GM18499 (cell line): ENCODE measurements at regions not wholly inside any gene's neighbourhood (a gene's known extent, or its start where the extent isn't known, plus 50 kb on each side); places are given as distances from the start of the nearest gene placed in this dataset.
"Not testable (repeated sequence)": the region's sequence is repeated elsewhere in the genome, so short reads cannot be mapped to it uniquely, and the experiment has no call there.

Experiments used
- ATAC-seq: cut with Tn5 transposase; IDR thresholded peaks from one replicate; pipeline ENCODE4 v1.9.1; 2021; ENCODE audit warnings: moderate number of reproducible peaks; ENCODE audit not compliant: insufficient read depth, unreplicated experiment

DNA sequence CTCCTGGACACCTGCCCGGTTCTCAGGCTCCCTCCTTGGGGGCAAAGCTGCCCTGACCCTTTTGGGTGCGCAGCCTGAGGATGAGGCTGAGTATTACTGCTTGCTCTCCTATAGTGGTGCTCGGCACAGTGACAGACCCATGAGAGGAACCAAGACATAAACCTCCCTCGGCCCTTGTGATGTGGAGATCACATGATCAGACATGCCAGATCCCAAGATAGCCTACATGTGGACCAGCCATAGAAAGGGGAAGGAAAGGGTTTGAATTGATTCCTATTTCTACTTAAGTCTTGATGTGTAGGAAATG lies 125.3 kb downstream of the VPREB1 start:
- ATAC-seq: no peak

DNA sequence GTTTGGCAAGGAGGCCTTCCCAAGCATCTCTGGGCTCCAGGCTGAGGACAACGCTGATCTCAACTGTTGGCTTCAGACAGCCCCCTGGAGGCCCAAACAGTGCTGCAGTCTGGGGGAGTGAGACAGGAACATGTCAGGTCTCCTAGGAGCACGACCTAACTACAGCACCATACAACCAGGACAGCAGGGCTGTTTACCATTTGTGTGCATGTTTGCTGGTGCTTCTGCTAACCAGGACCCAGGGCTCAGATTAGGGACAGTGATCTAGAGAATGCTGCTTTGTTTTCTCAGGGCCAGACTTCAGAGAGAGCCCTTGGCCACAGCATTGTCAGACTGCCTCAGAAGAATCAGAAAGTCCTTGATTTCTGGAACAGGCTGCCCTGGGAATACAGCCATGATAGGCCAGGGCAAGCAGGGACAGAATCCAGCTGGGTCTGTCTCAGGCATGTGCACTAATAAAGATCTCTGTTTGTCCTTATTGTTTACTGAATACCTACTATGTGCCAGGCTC lies 126.5 kb downstream of the VPREB1 start:
- ATAC-seq: no peak

DNA sequence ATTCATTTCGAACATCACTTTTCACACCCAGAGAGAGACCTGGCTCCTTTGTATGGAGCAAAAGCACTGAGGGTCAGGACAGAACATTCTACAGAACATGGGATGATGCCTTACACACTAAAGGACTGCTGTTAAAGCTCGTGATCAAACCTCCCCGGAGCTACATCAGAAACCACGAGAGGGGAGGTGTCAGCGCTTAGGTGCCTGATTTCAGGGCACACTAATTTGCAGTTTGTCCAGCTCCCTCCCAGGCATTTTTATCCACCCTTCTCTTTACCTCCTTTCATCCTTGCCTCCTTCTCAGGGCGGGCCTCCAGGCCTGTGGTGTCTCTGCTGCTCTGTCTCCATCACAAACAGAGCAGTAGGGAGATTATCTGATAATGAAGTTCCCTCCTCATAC lies 127.5 kb downstream of the VPREB1 start:
- no peak for ATAC-seq

DNA sequence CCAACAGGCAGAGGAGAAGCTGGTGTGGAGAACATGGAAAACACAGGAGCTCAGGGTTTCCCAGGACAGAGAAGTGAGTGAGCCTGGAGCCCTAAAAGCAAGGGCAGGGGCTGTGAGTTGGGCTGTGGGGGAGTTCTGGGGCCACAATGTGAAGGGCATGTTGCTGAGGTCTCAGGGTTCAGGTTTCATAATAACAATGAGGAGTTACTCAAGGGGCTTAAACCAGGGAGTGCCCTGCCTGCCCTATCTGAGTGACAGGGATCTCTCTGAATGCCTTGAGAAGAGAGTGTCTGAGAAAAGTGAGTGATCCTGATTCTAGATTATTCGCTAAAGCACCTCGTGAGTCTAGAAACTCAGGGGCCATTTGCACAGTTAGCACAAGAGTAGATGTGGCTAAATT lies 129.6 kb downstream of the VPREB1 start:
- ATAC-seq: no peak

DNA sequence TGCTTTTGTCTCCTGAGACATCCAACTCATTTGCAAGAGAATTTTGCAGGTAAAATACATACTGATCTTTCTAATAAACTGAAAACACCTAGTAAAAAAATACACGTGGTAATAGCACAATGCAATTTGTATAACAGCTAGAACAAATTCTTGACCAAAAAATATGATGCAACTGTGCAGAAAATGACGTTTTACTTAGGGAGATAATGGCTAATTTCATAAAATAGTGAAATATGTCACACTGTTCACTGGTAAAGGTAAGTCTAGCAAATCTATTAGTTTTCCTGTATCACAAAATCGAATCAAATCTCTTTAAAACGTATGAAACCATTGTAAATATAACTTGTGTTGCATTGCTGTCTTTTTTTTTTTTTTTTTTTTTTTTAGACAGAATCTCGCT lies 130.0 kb downstream of the VPREB1 start:
- no peak for ATAC-seq

DNA sequence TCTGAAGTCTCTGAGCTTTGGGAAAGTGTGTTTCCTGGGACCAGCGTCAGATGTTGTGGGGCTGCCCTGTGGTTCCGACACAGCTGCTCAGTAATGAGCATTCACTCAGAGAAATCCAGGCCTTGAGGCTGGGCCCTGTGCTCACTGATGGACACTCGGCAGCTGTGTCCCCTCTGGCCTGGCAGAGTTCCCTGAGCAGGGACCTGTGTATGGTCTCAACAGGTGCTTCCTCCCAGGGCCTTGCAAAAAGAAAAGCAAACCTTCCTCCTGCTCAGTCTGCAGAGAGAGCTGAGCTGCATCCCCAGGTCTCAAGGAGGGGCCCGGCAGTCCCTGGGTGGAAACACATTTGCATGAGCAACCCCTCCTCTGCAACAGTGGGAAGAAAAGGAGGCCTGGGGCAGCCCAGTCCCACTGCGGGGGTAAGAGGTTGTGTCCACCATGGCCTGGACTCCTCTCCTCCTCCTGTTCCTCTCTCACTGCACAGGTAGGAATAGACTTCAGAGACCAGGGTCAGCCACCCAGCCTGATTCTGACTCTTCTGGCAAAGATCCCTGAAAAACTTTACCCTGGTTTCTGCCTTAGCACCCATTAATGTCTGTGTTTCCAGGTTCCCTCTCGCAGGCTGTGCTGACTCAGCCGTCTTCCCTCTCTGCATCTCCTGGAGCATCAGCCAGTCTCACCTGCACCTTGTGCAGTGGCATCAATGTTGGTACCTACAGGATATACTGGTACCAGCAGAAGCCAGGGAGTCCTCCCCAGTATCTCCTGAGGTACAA lies 131.2 kb downstream of the VPREB1 start:
- no peak for ATAC-seq

DNA sequence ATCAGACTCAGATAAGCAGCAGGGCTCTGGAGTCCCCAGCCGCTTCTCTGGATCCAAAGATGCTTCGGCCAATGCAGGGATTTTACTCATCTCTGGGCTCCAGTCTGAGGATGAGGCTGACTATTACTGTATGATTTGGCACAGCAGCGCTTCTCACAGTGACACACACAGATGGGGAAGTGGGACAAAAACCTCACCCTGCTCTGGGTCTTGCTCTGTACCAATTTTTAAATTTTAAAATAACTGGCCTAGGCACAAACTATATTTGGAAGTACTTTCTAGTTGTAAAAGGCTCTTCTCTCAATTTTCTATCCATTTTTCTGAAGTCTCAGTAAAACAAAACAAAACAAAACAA lies 131.7 kb downstream of the VPREB1 start:
- ATAC-seq: no peak

DNA sequence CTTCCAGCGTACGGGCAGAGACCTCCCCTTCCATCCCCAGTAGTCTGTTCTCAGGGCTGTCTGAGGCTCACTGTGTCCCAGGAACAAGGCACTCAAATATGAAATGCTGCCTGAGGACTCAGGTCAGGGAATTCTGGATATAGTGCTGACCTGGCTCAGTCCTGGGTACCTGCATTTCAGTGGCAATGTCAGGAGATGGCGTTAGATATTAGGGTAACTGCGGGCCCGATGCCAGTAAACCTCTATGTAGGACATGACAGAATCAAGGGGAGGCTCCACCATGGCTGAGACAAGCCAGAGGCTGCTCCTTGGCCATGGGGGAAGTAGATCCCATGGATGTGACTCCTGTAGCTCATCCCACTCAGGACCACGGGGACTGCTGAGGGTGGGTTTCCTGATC lies 131.7 kb downstream of the ZNF280B start:
- not testable (repeated sequence) for ATAC-seq

DNA sequence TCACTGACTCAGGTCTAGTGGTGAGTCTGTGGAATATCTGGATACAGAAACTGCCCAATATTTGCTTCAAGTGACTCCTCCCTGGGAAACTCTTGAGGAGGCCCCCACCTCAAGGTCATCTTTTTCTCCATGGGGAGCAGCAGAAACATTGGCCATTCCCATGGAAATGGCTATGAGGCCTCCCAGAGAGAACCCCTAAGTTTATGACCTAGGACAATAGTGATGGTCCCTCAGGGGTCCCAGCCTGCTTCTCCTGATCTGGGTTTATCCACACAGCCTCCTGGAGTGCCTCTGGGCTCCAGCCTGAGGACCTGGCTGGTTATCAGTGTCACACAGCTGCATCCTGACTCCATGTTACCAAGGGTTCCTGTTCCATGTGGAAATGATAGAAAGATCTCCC lies 131.2 kb downstream of the ZNF280B start:
- no peak for ATAC-seq

DNA sequence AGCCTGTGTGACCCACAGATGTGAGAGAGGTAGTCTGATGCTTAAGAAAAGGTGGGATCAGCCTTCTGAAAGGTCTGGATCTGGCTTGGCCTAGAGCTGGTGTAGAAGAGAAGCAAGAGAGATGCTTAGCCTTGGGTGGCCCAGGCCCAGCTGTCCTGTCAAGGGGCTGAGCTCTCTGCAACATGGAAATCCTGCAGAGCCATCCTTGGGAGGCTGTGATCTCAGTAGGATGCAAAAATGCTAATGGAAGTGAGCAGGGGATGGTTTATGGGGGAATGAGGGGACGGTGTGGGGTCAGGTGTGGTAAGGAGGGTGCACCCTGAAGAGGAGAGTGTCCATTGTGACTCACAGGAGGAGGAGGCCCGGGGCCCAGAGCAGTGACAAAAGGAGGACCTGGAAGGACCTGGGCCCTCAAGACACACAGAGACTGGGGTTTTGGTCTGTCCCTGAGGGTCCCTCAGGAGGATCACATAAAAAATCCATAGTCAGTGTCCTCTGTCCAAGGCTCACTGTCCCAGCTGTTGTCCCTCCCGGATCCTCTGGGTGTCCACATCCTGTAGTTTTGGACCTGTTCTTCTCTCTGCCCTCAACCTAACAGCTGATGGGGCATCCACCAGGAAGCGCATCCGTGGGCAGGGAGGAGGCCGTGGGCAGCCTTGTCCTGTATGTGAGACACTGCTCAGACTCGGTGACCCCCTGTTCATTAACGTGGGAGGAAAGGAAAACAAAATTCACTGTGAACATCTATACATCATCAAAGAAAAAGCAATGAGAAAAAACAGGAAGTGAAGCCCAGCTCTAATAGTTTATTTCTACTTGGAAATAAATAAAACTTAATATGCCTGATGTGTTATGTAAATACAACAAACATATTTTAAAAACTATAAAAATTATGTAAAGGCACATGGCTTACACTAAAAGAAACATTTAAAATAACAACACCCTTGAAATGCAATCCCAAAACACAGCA lies 129.8 kb downstream of the ZNF280B start:
- ATAC-seq: no peak

DNA sequence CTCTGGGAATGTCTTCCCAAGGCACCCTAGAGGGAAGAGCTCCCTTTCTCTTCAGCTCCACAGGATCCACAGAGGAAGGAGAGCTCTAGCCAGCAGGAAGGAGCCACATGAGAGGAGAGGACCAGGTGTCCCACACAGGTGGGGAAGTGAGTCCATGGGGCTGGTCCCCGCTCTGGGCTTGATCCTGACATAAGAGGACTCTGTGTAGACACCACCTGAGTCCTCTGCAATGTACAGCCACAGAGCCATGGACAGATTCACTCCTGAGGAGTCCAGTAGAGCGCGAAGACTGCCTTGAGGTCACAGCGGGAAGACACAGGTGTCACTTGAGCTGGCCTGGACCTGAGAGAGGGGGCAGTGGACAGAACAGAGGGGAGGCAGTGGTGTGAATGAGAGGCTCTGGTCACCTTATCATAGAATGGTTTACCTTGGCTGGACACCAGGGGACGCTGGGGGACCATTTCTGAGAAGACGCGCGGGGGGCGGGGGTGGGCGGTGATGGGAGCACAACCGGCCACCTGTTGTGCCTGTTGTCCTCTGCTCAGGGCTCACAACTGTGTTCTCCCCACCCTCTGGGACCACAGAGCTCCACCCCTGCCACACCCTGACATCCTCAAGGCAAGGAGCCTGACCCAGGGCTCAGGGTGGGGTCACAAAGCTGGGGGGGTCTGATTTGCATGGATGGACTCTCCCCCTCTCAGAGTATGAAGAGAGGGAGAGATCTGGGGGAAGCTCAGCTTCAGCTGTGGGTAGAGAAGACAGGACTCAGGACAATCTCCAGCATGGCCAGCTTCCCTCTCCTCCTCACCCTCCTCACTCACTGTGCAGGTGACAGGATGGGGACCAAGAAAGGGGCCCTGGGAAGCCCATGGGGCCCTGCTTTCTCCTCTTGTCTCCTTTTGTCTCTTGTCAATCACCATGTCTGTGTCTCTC lies 128.2 kb downstream of the ZNF280B start:
- no peak for ATAC-seq

DNA sequence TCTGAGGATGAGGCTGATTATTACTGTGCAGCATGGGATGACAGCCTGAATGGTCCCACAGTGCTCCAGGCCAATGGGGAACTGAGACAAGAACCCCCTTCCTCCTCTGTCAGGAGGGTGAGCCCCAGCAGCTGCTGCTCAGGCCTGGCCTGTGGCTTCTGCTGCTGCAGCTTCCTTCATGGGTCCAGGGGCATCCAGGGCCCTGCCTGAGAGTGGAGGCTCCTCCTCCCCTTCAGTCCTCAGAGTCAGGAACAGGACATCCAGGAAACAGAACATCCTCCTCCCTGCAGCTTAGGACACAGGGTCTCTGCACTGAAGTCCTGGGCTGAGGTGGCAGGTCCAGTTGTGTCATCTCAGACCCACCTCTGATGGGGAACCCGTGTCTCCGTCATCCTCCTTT lies 127.2 kb downstream of the ZNF280B start:
- ATAC-seq: not testable (repeated sequence)

DNA sequence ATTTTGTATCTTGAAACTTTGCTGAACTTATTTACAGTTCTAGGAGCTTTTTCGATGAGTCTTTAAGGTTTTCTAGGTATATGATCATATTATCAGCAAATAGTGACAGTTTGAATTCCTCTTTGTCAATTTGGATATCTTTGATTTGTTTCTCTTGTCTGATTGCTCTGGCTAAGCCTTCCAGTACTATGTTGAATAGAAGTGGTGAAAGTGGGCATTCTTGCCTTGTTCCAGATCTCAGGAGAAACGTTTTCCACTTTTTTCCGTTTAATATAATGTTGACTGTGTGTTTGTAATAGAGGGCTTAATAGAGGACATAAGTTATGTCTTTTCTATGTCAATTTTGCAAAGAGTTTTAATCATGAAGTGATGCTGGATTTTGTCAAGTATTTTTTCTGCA lies 124.3 kb downstream of the ZNF280B start:
- ATAC-seq: no peak

DNA sequence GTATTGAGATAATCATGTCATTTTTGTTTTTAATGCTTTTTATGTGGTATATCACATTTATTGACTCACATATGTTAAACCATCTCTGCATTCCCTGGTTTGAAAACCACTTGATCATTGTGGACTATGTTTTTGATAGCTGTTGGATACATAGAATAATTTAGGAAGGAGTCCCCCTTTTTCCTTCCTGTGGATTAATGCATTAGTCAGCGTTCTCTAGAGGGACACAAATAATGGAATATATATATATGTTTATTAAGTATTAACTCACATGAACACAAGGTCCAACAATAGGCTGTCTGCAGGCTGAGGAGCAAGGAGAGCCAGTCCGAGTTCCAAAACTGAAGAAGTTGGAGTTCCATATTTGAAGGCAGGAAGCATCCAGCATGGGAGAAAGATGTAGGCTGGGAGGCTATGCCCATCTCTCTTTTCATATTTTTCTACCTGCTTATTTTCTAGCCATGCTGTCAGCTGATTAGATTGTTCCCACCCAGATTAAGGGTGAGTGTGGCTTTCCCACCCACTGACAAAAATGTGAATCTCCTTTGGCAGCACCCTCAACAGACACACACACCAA lies 123.8 kb downstream of the ZNF280B start:
- no peak for ATAC-seq

DNA sequence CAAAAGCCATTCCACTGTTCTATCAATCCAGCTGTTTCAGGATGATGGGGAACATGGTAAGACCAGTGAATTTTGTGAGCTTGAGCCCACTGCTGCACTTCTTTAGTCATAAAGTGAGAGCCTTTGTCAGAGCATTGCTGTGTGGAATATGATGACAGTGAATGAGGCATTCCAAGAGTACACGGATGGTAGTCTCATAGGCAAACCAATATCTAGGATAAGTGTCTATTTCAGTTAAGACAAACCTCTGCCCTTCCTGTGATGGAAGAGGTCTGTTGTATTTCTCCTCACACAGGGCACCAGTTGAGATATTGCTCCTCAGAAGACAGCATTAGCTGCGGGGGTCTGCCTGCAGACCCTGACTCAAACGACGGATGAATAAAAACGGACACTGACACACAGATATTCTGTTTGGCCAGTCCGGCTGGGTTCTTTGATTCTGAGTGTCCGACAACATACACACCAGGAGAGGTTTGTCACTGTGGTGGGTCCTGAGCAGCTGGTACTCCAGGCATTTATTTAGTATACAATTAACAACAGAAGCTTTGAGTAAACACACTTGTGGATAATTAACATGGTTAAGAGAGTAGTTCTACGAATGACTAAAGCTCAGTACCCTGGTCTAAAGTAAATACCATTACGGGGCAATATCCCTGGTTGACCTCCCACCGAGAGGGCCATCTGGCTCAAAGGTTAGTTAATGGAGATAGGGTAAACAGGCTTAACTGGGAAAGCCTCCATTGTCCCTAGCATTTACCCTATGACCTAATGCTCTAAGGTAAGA lies 121.7 kb downstream of the ZNF280B start:
- no peak for ATAC-seq

DNA sequence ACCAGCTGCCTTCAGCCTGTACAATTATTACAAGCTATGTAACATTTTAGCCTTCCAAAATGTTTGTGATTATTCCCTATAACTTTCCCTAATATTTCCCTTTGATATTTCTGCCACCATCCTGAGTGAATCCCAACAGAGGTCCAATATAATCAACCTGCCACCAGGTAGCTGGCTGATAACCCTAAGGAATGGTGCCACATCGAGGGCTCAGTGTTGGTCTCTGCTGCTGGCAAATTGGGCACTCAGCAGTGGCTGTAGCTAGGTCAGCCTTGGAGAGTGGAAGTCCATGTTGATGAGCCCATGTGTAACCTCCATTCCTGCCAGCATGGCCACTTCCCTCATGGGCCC lies 121.2 kb downstream of the ZNF280B start:
- ATAC-seq: no peak

DNA sequence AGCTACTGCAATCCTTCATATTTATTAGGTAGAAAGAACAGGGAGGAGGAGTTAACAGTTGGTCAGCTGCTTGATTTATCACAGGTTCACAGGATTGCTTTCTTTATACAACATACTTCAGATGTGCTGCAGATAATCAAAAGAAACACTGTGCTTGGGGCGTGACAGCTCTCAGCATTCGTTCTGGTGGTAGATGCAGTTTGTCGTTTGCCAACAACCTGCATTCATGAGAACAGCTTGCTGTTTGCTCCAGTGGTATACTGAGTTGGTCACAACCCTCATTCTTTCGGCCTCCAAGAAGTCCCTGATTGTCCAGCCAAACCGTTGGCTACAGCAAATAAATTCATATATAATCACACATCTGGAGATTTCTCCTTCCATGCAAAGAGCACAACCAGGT lies 120.5 kb downstream of the ZNF280B start:
- ATAC-seq: no peak

DNA sequence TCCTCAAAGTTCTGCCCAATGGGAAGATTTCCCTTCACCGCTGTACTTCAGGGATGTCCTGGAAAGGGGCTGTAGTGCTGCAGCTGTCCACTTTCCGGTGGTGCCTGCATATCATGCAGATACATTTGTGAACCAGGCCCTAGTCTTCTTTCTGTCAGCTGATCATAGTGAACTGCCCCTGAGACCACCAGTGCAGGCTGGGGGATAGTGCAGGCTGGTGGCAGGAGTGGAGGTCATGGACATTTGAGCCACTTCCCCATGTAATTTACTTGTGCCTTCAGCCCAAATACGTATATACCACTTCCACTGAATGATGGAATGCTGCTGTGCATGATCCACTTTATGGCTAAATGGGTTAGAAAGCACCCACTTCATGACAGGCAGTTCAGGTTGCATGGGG lies 120.0 kb downstream of the ZNF280B start:
- no peak for ATAC-seq

DNA sequence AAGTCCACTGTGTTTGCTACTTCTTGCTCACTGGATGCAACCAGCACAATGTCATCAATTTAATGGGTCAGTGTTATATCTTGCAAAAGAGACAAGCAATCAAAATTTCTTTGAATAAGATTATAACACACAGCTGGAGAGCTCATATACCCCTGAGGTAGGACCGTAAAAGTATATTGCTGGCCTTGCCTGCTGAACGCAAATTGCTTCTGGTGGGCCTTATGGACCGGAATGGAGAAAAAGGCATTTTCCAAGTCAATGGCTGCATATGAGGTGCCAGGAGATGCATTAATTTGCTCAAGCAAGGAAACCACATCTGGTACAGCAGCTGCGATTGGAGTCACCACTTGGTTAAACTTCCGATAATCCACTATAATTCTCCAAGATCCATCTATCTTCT lies 119.1 kb downstream of the ZNF280B start:
- ATAC-seq: no peak
